ENCODE measurements at regions not wholly inside any gene's neighbourhood (a gene's known extent, or its start where the extent isn't known, plus 50 kb on each side); places are given as distances from the start of the nearest gene placed in this dataset.
"Not testable (repeated sequence)": the region's sequence is repeated elsewhere in the genome, so short reads cannot be mapped to it uniquely, and the experiment has no call there.

GRCh38 chr12:83665634-83666218, 979.0 kb downstream of the TMTC2 start:
- DNase-seq (ENCODE audit: low read depth in 4 of 4, low spot score in 3 of 4) = no peak

GRCh38 chr12:83664650-83665049, 977.9 kb downstream of the TMTC2 start:
- peak in 2 of 4 donors; percentile 6 to 21 for DNase-seq (ENCODE audit: low read depth in 4 of 4, low spot score in 3 of 4)

- no peak for DNase-seq (ENCODE audit: low read depth in 4 of 4, low spot score in 3 of 4)
Observed at GRCh38 chr12:83660727-83661358, 974.1 kb downstream of the TMTC2 start.

GRCh38 chr12:83659321-83659720, 972.6 kb downstream of the TMTC2 start:
- no peak for DNase-seq (ENCODE audit: low read depth in 4 of 4, low spot score in 3 of 4)

GRCh38 chr12:83656004-83656403, 969.3 kb downstream of the TMTC2 start:
- no peak for DNase-seq (ENCODE audit: low read depth in 4 of 4, low spot score in 3 of 4)

- DNase-seq (ENCODE audit: low read depth in 4 of 4, low spot score in 3 of 4) = no peak
Observed at GRCh38 chr12:83642205-83642604, 955.5 kb downstream of the TMTC2 start.

- no peak for DNase-seq (ENCODE audit: low read depth in 4 of 4, low spot score in 3 of 4)
Observed at GRCh38 chr12:83641789-83642188, 955.1 kb downstream of the TMTC2 start.

GRCh38 chr12:83634726-83635267, 948.1 kb downstream of the TMTC2 start:
- no peak for DNase-seq (ENCODE audit: low read depth in 4 of 4, low spot score in 3 of 4)

- DNase-seq (ENCODE audit: low read depth in 4 of 4, low spot score in 3 of 4) = no peak
Observed at GRCh38 chr12:83630526-83630925, 943.8 kb downstream of the TMTC2 start.

- DNase-seq (ENCODE audit: low read depth in 4 of 4, low spot score in 3 of 4) = no peak
Observed at GRCh38 chr12:83629931-83630330, 943.2 kb downstream of the TMTC2 start.

- DNase-seq (ENCODE audit: low read depth in 4 of 4, low spot score in 3 of 4) = no peak
Observed at GRCh38 chr12:83622205-83622604, 935.5 kb downstream of the TMTC2 start.

- DNase-seq (ENCODE audit: low read depth in 4 of 4, low spot score in 3 of 4) = no peak
Observed at GRCh38 chr12:83619973-83620372, 933.3 kb downstream of the TMTC2 start.

- DNase-seq (ENCODE audit: low read depth in 4 of 4, low spot score in 3 of 4) = no peak
Observed at GRCh38 chr12:83615152-83615551, 928.4 kb downstream of the TMTC2 start.

- DNase-seq (ENCODE audit: low read depth in 4 of 4, low spot score in 3 of 4) = peak in 1 of 4 donors; percentile 9
Observed at GRCh38 chr12:83613586-83614110, 926.9 kb downstream of the TMTC2 start.

- no peak for DNase-seq (ENCODE audit: low read depth in 4 of 4, low spot score in 3 of 4)
Observed at GRCh38 chr12:83603106-83603505, 916.4 kb downstream of the TMTC2 start.

- no peak for DNase-seq (ENCODE audit: low read depth in 4 of 4, low spot score in 3 of 4)
Observed at GRCh38 chr12:83575326-83575725, 888.6 kb downstream of the TMTC2 start.

- no peak for DNase-seq (ENCODE audit: low read depth in 4 of 4, low spot score in 3 of 4)
Observed at GRCh38 chr12:83574142-83574541, 887.4 kb downstream of the TMTC2 start.

- DNase-seq (ENCODE audit: low read depth in 4 of 4, low spot score in 3 of 4) = no peak
Observed at GRCh38 chr12:83573671-83574070, 887.0 kb downstream of the TMTC2 start.

- no peak for DNase-seq (ENCODE audit: low read depth in 4 of 4, low spot score in 3 of 4)
Observed at GRCh38 chr12:83559650-83560049, 872.9 kb downstream of the TMTC2 start.

GRCh38 chr12:83556040-83556439, 869.3 kb downstream of the TMTC2 start:
- not testable (repeated sequence) for DNase-seq (ENCODE audit: low read depth in 4 of 4, low spot score in 3 of 4)

- DNase-seq (ENCODE audit: low read depth in 4 of 4, low spot score in 3 of 4) = no peak
Observed at GRCh38 chr12:83541446-83541845, 854.7 kb downstream of the TMTC2 start.

GRCh38 chr12:83538361-83538965, 851.8 kb downstream of the TMTC2 start:
- no peak for DNase-seq (ENCODE audit: low read depth in 4 of 4, low spot score in 3 of 4)
